ENCODE measurements at regions not wholly inside any gene's neighbourhood (a gene's known extent, or its start where the extent isn't known, plus 50 kb on each side); places are given as distances from the start of the nearest gene placed in this dataset.
"Not testable (repeated sequence)": the region's sequence is repeated elsewhere in the genome, so short reads cannot be mapped to it uniquely, and the experiment has no call there.

DNA sequence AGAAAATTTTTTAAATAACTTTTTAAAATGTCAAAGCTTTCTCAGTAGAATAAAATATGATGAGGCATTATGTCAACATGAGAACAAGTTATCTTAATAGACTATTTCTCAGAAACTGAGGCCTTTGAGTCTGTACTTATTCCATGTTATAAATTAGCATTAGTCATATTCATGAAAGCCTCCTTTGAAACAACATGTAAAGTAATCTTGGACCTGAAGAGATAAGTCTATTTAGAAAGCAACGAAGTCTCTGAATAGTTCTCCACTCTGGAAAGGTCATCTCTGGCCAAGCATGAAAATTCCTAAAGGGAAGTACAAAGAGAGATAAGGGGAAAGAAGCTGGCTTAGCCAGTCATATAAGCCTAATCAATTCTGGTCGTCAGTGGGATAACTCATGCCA is 150.8 kb downstream of the CYB561 start:
- WGBS, 2 donors = 60 to 70% methylated on average over 2 of the region's 2 CpGs
- Histone ChIP-seq H3K4me3 (no peak overlapping the region), H3K27ac (no peak overlapping the region), H3K27me3 (no peaks in the 10 kb centered on the region), H3K9me3 (peaks cover 0 to 8% (median 0%) of the 10 kb centered on the region in 4 donors), H3K36me3 (no peaks in the 10 kb centered on the region), H3K4me1 (no peaks in the 10 kb centered on the region)
- TF ChIP-seq POLR2A (IDR thresholded peaks at IDR 0.05) (no peak), POLR2AphosphoS5 (IDR thresholded peaks at IDR 0.05) (no peak), EP300 (IDR thresholded peaks at IDR 0.05) (no peak)
- TF ChIP-seq, protein P1, sequence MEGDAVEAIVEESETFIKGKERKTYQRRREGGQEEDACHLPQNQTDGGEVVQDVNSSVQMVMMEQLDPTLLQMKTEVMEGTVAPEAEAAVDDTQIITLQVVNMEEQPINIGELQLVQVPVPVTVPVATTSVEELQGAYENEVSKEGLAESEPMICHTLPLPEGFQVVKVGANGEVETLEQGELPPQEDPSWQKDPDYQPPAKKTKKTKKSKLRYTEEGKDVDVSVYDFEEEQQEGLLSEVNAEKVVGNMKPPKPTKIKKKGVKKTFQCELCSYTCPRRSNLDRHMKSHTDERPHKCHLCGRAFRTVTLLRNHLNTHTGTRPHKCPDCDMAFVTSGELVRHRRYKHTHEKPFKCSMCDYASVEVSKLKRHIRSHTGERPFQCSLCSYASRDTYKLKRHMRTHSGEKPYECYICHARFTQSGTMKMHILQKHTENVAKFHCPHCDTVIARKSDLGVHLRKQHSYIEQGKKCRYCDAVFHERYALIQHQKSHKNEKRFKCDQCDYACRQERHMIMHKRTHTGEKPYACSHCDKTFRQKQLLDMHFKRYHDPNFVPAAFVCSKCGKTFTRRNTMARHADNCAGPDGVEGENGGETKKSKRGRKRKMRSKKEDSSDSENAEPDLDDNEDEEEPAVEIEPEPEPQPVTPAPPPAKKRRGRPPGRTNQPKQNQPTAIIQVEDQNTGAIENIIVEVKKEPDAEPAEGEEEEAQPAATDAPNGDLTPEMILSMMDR (IDR thresholded peaks at IDR 0.05) = no peak
- ATAC-seq (ENCODE audit: low FRiP score in 2 of 2) (peak in 1 of 2 donors; percentile 32), DNase-seq (no peak)

DNA sequence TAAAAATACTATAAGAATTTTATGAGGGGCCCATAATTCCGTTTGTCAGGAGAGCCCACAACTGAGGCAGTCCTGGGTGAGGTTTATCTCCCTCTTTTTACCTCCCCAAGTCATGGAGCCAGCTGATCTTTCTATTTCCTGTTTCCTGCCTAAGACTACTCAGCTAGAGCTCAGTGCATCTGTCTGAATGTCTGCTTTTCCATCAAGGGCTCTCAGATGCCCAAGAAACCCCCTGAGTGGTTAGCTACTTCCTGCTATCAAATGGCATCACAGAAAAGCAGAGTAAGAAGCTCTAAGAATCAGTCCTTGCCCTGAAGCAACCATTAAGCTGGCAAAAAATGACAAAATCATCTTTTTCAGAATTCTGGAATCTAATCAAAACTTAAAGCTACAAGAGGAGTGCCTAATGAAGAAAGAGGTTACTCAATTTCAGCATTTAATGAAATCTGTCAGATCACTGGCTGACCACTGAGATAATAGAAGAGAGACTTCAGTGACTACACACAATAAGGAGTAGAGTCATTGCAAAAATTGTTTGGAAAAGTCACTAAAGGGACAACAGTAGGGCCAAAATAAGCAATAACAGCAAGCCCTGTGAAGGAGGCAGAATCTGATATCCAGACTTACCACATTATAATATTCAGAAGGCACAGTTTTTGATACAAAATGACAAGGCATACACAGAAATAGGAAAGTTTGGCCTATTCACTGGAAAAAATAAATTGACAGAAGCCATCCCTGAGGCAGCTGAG is 150.1 kb downstream of the CYB561 start:
- H3K27me3 ChIP-seq = no peaks in the 10 kb centered on the region
- H3K36me3 ChIP-seq = no peaks in the 10 kb centered on the region
- WGBS, 2 donors = 96 to 100% methylated on average over 1 of the region's 1 CpG
- DNase-seq = no peak
- peaks cover 0 to 8% (median 0%) of the 10 kb centered on the region in 4 donors for H3K9me3 ChIP-seq
- TF ChIP-seq, protein P1 (IDR thresholded peaks at IDR 0.05) = no peak
- TF ChIP-seq EP300 (IDR thresholded peaks at IDR 0.05) (no peak), POLR2A (IDR thresholded peaks at IDR 0.05) (no peak), POLR2AphosphoS5 (IDR thresholded peaks at IDR 0.05) (no peak)
- no peak for ATAC-seq (ENCODE audit: low FRiP score in 2 of 2)
- no peak overlapping the region for H3K4me3 ChIP-seq
- H3K4me1 ChIP-seq = no peaks in the 10 kb centered on the region
- H3K27ac ChIP-seq = no peak overlapping the region

DNA sequence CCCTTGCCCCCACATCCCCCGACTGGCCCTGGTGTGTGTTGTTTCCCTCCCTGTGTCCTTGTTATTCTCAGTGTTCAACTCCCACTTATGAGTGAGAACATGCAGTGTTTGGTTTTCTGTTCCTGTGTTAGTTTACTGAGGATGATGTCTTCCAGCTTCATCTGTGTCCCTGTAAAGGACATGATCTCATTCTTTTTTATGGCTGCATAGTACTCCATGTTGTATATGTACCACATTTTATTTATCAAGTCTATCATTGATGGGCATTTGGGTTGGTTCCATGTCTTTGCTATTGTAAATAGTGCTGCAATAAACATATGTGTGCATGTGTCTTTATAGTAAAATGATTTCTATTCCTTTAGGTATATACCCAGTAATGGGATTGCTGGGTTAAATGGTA is 147.2 kb downstream of the CYB561 start:
- not testable (repeated sequence) for H3K36me3 ChIP-seq; DNase-seq; H3K4me1 ChIP-seq; H3K27me3 ChIP-seq; H3K27ac ChIP-seq; H3K9me3 ChIP-seq; H3K4me3 ChIP-seq; ATAC-seq (ENCODE audit: low FRiP score in 2 of 2)
- 93 to 100% methylated on average over 1 of the region's 1 CpG for WGBS, 2 donors

DNA sequence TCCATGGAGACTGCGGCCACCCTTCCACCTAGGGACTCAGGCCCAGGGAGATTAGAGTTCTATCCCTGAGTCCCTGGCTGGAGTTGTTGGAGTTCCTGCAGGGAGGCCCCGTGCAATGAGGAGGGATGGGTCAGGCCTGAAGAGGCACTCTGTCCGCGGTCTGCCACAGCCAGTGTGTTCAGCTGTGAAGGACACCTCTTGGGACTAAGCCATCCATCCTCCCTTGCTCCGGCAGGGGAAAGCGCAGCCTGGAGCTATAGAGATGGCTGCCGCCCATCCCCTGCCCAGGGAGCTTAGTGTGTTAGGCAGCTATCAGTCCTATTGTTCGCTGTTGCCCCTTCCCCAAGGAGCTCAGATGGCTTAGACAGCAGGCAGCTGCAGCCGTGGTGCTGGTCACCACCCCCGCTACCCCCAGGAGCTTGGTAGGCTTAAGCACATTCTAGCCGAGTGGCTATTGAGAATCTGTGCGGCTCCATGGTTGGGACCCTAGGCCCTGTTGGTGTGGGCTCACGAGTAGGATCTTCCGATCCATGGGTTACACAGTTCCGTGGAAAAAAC is 141.3 kb downstream of the CYB561 start:
- DNase-seq (no peak), ATAC-seq (ENCODE audit: low FRiP score in 2 of 2) (peak in 1 of 2 donors; percentile 22)
- TF ChIP-seq EP300 (IDR thresholded peaks at IDR 0.05) (no peak), POLR2A (IDR thresholded peaks at IDR 0.05) (no peak), POLR2AphosphoS5 (IDR thresholded peaks at IDR 0.05) (no peak)
- TF ChIP-seq, protein P1 (IDR thresholded peaks at IDR 0.05) = no peak
- Histone ChIP-seq H3K9me3 (no peaks in the 10 kb centered on the region), H3K27ac (no peak overlapping the region), H3K36me3 (no peaks in the 10 kb centered on the region), H3K27me3 (no peaks in the 10 kb centered on the region), H3K4me3 (no peak overlapping the region), H3K4me1 (no peaks in the 10 kb centered on the region)
- 95 to 96% methylated on average over 9 to 15 of the region's 15 CpGs for whole genome bisulfite sequencing, 2 donors

DNA sequence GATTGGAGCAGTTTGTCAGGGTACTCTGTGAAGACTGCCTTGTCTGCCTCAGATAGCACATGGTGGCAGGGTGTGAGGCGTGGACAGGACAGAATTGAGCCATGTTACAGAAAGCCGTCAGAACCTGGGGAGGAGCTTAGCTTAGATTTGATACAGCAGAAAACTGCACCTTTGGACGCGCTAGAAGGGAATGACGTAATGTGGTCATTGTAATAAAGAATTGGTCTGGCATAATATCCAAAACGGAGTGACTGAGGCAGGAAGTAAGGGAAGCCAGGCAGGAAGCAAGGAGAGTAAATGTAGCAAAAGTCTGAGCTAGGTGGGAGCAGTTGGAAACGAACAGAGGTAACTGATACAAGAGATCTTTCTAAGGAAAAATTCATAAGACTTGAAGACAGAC is 140.2 kb downstream of the CYB561 start:
- Histone ChIP-seq H3K27me3 (no peaks in the 10 kb centered on the region), H3K4me3 (no peak overlapping the region), H3K36me3 (no peaks in the 10 kb centered on the region), H3K27ac (no peak overlapping the region), H3K4me1 (no peaks in the 10 kb centered on the region), H3K9me3 (no peaks in the 10 kb centered on the region)
- 81 to 89% methylated on average over 7 of the region's 7 CpGs for WGBS, 2 donors
- TF ChIP-seq, protein P1 (IDR thresholded peaks at IDR 0.05) = no peak
- TF ChIP-seq POLR2AphosphoS5 (IDR thresholded peaks at IDR 0.05) (no peak), EP300 (IDR thresholded peaks at IDR 0.05) (no peak), POLR2A (IDR thresholded peaks at IDR 0.05) (no peak)
- ATAC-seq (ENCODE audit: low FRiP score in 2 of 2) (no peak), DNase-seq (no peak)
